Activated CD4-positive, alpha-beta T cell treated with anti-CD3 and anti-CD28 coated beads, Interleukin-10, Interleukin-2, amounts not matched to agents 100 ng/mL and 50 ng/mL, durations not matched to agents 16 hours and 8 hours (primary cell): ENCODE measurements at regions not wholly inside any gene's neighbourhood (a gene's known extent, or its start where the extent isn't known, plus 50 kb on each side); places are given as distances from the start of the nearest gene placed in this dataset.
"Not testable (repeated sequence)": the region's sequence is repeated elsewhere in the genome, so short reads cannot be mapped to it uniquely, and the experiment has no call there.

ENCODE experiments used
- DNase-seq: peaks from one replicate; pipeline ENCODE4 v3.0.0-alpha.2; 2020

GRCh38 chrY:10958122-10958521, 1430.4 kb downstream of the TSPY10 start:
- DNase-seq: not testable (repeated sequence)

DNA sequence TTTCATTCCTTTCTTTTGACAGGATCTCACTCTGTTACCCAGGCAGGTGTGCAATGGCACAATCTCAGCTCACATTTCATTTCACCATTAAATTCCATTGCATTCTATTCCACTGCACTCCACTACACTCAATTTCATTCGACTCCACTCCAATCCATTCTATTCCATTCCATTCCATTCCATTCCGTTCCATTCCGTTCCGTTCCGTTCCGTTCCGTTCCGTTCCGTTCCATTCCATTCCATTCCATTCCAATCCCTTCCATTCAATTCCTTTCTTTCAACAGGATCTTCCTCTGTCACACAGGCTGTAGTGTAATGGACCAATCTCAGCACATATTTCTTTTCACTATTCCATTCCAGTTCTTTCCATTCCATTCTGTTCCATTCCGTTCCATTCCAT, 1445.7 kb downstream of the TSPY10 start:
- DNase-seq: no peak

DNA sequence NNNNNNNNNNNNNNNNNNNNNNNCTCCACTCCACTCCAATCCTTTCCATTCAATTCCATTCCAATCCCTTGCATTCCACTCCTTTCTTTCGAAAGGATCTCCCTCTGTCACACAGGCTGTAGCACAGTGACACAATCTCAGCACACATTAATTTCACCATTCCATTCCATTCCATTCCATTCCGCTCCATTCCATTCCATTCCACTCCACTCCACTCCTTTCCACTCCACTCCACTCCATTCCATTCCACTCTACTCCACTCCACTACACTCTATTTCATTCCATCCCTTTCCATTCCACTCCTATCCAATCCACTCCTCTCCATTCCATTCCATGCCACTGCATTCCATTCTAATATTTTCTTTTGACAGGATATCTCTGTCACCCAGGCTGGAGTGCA, 1459.0 kb downstream of the TSPY10 start:
- no peak for DNase-seq

DNA sequence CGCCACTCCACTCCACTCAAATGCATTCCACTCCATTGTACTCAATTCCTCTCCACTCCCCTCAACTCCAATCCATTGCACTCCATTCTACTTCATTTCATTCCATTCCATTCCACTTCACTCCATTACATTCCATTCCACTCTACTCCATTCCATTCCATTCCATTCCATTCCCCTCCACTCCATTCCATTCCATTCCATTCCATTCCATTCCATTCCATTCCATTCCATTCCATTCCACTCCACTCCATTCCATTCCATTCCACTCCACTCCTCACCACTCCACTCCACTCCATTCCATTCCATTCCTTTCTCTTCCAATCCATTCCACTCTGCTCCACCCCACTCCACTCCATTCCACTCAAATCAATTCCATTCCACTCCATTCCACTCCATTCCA, 1459.9 kb downstream of the TSPY10 start:
- DNase-seq: no peak

- DNase-seq: no peak
Observed at GRCh38 chrY:10993955-10994354, 1466.3 kb downstream of the TSPY10 start.

- peak; percentile 0 for DNase-seq
Observed at GRCh38 chrY:10999715-11000114, 1472.0 kb downstream of the TSPY10 start.

DNA sequence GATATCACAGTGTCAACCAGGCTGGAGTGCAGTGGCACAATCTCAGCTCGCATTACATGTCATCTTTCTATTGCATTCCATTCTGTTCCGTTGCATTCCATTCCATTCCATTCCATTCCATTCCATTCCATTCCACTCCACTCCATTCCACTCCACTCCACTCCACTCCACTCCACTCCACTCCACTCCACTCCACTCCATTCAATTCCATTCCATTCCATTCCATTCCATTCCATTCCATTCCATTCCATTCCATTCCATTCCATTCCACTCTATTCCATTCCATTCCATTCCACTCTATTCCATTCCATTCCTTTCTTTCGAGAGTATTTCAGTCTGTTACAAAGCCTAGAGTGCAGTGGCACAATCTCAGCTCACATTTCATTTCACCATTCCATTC, 1486.5 kb downstream of the TSPY10 start:
- DNase-seq: not testable (repeated sequence)

- no peak for DNase-seq
Observed at GRCh38 chrY:11022734-11023133, 1495.1 kb downstream of the TSPY10 start.

- no peak for DNase-seq
Observed at GRCh38 chrY:11044234-11044883, 1516.7 kb downstream of the TSPY10 start.

DNA sequence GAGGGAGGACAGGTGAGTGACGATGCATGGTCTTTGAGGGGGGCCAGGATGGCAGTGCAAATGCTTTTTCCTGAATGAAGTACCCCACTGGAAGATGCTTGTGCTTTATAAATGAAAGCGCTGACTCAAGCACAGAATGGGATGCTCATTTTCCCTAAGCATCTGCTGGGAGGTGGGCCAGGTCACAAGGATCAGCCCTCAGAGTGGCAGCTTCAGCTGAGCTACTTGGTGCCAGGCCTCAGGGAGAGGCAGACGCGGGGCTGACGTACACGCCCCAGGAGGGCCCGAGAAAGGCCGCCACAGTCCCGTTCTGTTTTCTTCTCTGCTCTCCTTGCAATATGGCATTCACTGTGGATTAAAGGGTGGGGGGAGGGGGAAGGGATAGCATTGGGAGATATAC, 1535.8 kb downstream of the TSPY10 start:
- DNase-seq: no peak

DNA sequence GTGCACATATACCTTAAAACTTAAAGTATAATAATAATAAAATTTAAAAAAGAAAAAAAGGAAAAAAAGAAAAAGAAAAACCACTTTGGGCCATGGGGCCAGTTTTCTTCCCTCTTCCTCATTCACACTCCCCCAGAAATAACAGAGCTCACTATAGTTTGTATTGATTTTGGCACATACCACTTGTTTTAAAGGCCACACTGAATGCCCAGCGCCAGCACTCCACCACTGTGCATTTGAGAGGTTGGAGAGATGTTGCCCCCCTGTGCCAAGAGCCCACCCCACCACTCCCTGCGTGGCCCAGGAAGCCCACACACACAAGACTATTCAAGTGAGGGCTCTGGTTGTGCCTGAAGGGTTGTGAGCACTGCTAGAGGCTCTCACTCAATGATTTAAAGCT, 1536.3 kb downstream of the TSPY10 start:
- no peak for DNase-seq

DNA sequence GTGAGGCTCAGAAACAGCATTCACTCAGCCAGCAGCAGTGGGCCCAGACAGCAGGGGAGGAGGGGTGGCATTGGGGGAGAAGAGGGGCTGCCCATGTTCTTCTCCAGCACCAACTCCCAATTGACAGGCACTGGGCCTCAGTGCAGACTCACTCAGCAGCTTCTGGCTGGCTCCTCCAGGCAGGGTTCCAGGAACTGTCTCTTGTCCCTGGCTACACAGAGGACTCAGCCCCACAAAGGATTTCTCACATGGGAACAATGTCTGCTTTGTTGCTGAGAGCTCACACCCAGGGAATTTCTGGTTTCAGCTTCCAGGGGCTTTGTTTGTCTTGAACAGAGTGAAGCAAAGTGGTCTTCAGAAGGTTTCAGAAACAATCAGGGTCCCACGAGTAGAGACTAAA, 1536.7 kb downstream of the TSPY10 start:
- no peak for DNase-seq

DNA sequence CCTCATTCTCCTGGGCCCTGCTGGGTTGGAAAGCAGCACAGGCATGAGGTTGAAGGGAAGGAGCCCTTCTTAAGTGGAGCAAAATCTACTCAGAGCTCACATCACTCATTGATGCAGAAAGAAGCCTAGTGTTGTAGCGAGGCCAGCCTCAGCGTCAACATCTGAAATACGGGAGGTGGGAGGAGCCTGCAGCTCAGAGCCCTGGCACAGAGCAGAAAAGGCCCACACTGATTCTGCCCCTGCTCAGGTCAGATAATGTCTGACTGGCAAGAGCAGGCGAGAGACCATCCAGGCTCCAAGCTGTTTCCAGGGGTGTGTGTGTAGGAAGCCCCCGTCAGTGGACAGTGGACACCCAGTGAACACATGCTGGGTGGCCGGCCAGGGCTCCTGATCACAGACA, 1541.6 kb downstream of the TSPY10 start:
- no peak for DNase-seq

DNA sequence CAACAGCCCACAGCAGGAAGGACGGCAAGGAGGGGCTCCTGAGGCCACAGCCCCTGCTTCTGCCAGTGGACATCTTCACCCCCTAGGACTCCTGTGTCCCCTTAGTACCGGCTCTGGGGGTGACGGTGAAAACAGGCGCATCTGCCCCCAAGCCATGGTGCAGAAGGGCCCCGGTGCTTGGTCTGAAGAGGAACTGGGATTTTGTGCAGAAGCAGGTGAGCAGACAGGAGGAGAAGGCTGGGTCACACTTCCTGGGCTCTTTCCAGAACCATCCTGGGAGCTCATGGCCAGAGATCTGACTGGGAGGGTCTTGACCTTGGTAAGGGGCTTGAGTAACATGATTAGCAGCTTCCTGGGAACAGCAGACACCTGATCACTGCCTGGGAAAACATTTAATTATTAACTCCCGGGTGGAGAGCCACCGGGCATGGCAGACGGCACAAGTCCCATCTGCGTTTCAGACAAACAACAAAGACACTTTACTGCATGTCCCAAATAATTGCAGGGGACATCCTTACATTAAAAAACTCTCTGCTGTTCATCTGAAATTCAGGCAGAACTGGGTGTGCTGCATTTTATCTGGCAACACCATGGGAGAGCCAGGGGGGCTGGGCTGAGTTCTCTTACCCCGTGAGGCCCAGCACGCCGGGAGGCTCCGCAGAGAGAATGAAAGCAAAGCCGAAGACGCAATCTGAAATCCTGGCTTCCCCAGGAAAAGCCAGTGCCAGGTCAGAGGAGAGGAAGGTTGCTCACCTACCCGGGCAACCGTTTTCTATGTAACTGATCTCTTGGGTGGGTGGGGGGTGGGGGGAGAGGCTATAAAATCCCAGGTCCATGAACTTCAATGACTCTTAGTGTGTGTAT, 1542.8 kb downstream of the TSPY10 start:
- no peak for DNase-seq

GRCh38 chrY:11085801-11086200, 1558.1 kb downstream of the TSPY10 start:
- not testable (repeated sequence) for DNase-seq

- DNase-seq: not testable (repeated sequence)
Observed at GRCh38 chrY:11097498-11097897, 1569.8 kb downstream of the TSPY10 start.

- not testable (repeated sequence) for DNase-seq
Observed at GRCh38 chrY:11098419-11098818, 1570.7 kb downstream of the TSPY10 start.

GRCh38 chrY:11099004-11099403, 1571.3 kb downstream of the TSPY10 start:
- no peak for DNase-seq

DNA sequence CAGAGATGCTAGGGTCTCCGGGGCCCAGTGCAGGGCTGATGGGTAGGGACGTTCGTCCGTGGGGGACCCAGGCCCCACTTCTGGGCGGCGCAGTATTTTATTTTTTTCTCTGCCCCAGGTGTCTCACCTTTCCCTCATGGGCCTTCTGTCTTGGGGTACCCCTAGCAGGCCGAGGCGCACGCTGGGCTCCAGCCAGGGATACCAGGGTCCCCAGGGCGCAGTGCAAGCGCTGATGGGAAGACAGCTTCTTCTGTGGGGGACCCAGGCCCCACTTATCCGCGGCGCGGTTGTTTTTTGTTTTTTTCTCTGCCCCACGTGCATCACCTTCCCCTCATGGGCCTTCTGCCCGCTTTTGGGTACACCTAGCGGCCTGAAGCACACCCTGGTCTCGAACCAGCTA, 1572.8 kb downstream of the TSPY10 start:
- not testable (repeated sequence) for DNase-seq

DNA sequence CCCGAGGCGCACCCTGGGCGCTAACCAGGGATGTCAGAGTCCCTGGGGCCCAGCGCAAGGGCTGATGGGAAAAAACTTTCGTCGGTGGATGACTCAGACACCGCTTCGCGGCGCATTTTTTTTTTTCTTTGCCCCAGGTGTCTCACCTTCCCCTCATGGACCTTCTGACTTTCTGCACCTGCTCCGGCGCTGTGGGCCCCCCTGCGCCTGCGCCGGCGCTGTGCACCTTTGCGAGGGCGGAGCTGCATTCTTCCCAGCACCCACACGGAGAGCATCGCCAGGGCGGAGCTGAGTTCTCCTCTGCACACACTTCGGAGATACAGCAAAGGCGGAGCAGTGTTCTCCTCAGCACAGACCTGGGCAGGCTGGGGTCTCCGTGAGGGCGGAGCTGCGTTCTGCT, 1575.3 kb downstream of the TSPY10 start:
- not testable (repeated sequence) for DNase-seq

DNA sequence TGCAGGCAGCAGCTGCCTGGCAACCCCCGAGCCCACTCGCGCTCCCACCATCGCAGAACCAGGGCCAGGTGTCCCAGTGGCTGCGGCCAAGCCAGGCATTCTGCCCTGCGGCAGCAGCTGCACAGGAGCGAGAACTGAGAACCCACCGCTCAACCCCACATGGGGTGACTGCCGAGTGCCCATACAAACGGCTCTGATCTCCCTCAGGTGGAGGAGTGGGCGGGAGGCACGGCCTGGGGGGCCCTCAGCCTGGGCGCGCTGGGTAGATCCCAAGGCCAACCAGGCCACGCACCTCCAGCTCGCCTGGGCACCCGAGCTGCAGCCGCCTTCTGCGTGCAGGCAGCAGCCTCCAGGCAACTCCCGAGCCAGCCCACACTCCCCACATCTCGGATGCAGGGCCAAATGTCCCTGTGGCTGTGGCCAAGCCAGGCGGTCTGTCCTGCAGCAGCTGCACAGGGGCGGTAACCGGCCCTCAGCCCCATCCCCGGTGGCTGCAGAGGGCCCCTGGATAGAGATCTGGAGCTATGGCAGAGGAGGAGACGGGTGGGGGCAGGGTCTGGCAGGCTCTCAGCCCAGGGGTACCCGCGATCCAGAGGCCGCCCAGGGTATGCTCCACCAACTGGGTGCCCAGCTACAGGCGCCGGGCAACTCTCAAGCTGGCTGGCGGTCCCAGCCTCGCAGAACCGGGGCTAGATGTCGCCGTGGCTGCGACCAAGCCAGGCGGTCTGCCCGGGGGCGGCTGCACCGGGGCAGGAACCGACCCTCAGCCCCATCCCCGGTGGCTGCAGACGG, 1579.6 kb downstream of the TSPY10 start:
- DNase-seq: not testable (repeated sequence)

GRCh38 chrY:11151724-11152123, 1549.3 kb upstream of the USP9Y start:
- DNase-seq: not testable (repeated sequence)

- not testable (repeated sequence) for DNase-seq
Observed at GRCh38 chrY:11156100-11156499, 1544.9 kb upstream of the USP9Y start.
